ENCODE measurements at regions not wholly inside any gene's neighbourhood (a gene's known extent, or its start where the extent isn't known, plus 50 kb on each side); places are given as distances from the start of the nearest gene placed in this dataset.

GRCh38 chr6:28747631-28748157 is 176.1 kb downstream of the TRIM27 start:
- Histone ChIP-seq H3K27me3 (peaks cover 7% of the 10 kb centered on the region; the same call in 1 of the 2 replicates), H3K4me1 (no peaks in the 10 kb centered on the region), H3K9me3 (peaks cover 41% of the 10 kb centered on the region), H3K27ac (no peak overlapping the region), H3K9ac (no peak overlapping the region), H3K4me3 (no peak overlapping the region), H3K4me2 (no peak overlapping the region), H4K20me1 (no peaks in the 10 kb centered on the region), H3K36me3 (no peaks in the 10 kb centered on the region)
- TF ChIP-seq Cebpa-rat (IDR thresholded peaks at IDR 0.05) = no peak

GRCh38 chr6:28748192-28748591 is 175.6 kb downstream of the TRIM27 start:
- TF ChIP-seq Cebpa-rat (IDR thresholded peaks at IDR 0.05) = no peak
- Histone ChIP-seq H3K4me3 (no peak overlapping the region), H3K4me1 (no peaks in the 10 kb centered on the region), H3K9ac (no peak overlapping the region), H3K9me3 (peaks cover 41% of the 10 kb centered on the region), H3K27ac (no peak overlapping the region), H4K20me1 (no peaks in the 10 kb centered on the region), H3K27me3 (peaks cover 4% of the 10 kb centered on the region; the same call in 1 of the 2 replicates), H3K4me2 (no peak overlapping the region), H3K36me3 (no peaks in the 10 kb centered on the region)

GRCh38 chr6:28750926-28751458 is 172.8 kb downstream of the TRIM27 start:
- TF ChIP-seq Cebpa-rat (IDR thresholded peaks at IDR 0.05) = no peak
- Histone ChIP-seq H3K4me3 (no peak overlapping the region), H4K20me1 (no peaks in the 10 kb centered on the region), H3K4me2 (no peak overlapping the region), H3K27me3 (no peaks in the 10 kb centered on the region), H3K36me3 (no peaks in the 10 kb centered on the region), H3K27ac (no peak overlapping the region), H3K9me3 (peaks cover 45% of the 10 kb centered on the region), H3K9ac (no peak overlapping the region), H3K4me1 (no peaks in the 10 kb centered on the region)

GRCh38 chr6:28751514-28751913 is 172.3 kb downstream of the TRIM27 start:
- H3K4me3 ChIP-seq = no peak overlapping the region

GRCh38 chr6:28751963-28752350 is 171.8 kb downstream of the TRIM27 start:
- no peak for TF ChIP-seq Cebpa-rat (IDR thresholded peaks at IDR 0.05)
- Histone ChIP-seq H3K4me1 (no peaks in the 10 kb centered on the region), H3K36me3 (no peaks in the 10 kb centered on the region), H3K27ac (no peak overlapping the region), H3K4me2 (no peak overlapping the region), H3K4me3 (no peak overlapping the region), H3K27me3 (no peaks in the 10 kb centered on the region), H3K9me3 (peaks cover 45% of the 10 kb centered on the region), H3K9ac (no peak overlapping the region), H4K20me1 (no peaks in the 10 kb centered on the region)

More at GRCh38 chr6:28751514-28751913, 172.3 kb downstream of the TRIM27 start:
- Histone ChIP-seq H4K20me1 (no peaks in the 10 kb centered on the region), H3K4me2 (no peak overlapping the region), H3K27me3 (no peaks in the 10 kb centered on the region), H3K27ac (no peak overlapping the region), H3K36me3 (no peaks in the 10 kb centered on the region), H3K9me3 (peaks cover 45% of the 10 kb centered on the region), H3K4me1 (no peaks in the 10 kb centered on the region), H3K9ac (no peak overlapping the region)
- TF ChIP-seq Cebpa-rat (IDR thresholded peaks at IDR 0.05) = no peak

GRCh38 chr6:28757429-28758045 is 166.2 kb downstream of the TRIM27 start:
- no peak overlapping the region for H3K4me3 ChIP-seq

GRCh38 chr6:28758046-28758817 is 165.6 kb downstream of the TRIM27 start:
- Histone ChIP-seq H3K27me3 (no peaks in the 10 kb centered on the region), H3K4me3 (no peak overlapping the region), H3K4me2 (no peak overlapping the region), H3K4me1 (no peaks in the 10 kb centered on the region), H3K27ac (no peak overlapping the region), H3K36me3 (no peaks in the 10 kb centered on the region), H3K9me3 (peaks cover 4% of the 10 kb centered on the region; the same call in 1 of the 2 replicates), H3K9ac (no peak overlapping the region), H4K20me1 (no peaks in the 10 kb centered on the region)
- TF ChIP-seq Cebpa-rat (IDR thresholded peaks at IDR 0.05) = no peak

More at GRCh38 chr6:28757429-28758045, 166.2 kb downstream of the TRIM27 start:
- no peaks in the 10 kb centered on the region for H3K27me3 ChIP-seq
- H3K4me2 ChIP-seq = no peak overlapping the region
- peaks cover 5% of the 10 kb centered on the region; the same call in 1 of the 2 replicates for H3K9me3 ChIP-seq
- H4K20me1 ChIP-seq = no peaks in the 10 kb centered on the region
- no peaks in the 10 kb centered on the region for H3K36me3 ChIP-seq
- H3K27ac ChIP-seq = no peak overlapping the region
- TF ChIP-seq Cebpa-rat (IDR thresholded peaks at IDR 0.05) = no peak
- H3K9ac ChIP-seq = no peak overlapping the region
- H3K4me1 ChIP-seq = no peaks in the 10 kb centered on the region

- Histone ChIP-seq H3K9me3 (peaks cover under 1% of the 10 kb centered on the region; the same call in 1 of the 2 replicates), H3K27me3 (peaks cover 3% of the 10 kb centered on the region; the same call in 1 of the 2 replicates), H4K20me1 (no peaks in the 10 kb centered on the region), H3K9ac (no peak overlapping the region), H3K27ac (no peak overlapping the region), H3K4me3 (no peak overlapping the region), H3K4me2 (no peak overlapping the region), H3K4me1 (no peaks in the 10 kb centered on the region), H3K36me3 (no peaks in the 10 kb centered on the region)
- TF ChIP-seq Cebpa-rat (IDR thresholded peaks at IDR 0.05) = no peak
These were observed 165.0 kb downstream of the TRIM27 start for GRCh38 chr6:28758818-28759235.

GRCh38 chr6:28764014-28764723 is 159.6 kb downstream of the TRIM27 start:
- peaks cover 56% of the 10 kb centered on the region for H3K27me3 ChIP-seq
- no peaks in the 10 kb centered on the region for H3K4me1 ChIP-seq
- no peak overlapping the region for H3K4me2 ChIP-seq
- H3K27ac ChIP-seq = no peak overlapping the region
- no peaks in the 10 kb centered on the region for H4K20me1 ChIP-seq
- H3K9me3 ChIP-seq = peaks cover 20% of the 10 kb centered on the region
- no peak overlapping the region for H3K4me3 ChIP-seq
- H3K36me3 ChIP-seq = no peaks in the 10 kb centered on the region
- no peak overlapping the region for H3K9ac ChIP-seq
- TF ChIP-seq Cebpa-rat (IDR thresholded peaks at IDR 0.05) = no peak

Data from BLaER1 (cell line).